ENCODE measurements at regions not wholly inside any gene's neighbourhood (a gene's known extent, or its start where the extent isn't known, plus 50 kb on each side); places are given as distances from the start of the nearest gene placed in this dataset.
"Not testable (repeated sequence)": the region's sequence is repeated elsewhere in the genome, so short reads cannot be mapped to it uniquely, and the experiment has no call there.

- H3K27ac Mint-ChIP-seq (ENCODE audit: unreplicated experiment) = no peak overlapping the region
- H3K36me3 Mint-ChIP-seq (ENCODE audit: unreplicated experiment) = peaks cover 19% of the 10 kb centered on the region
- peaks cover 3% of the 10 kb centered on the region for H3K9me3 Mint-ChIP-seq (ENCODE audit: unreplicated experiment)
- H3K4me1 Mint-ChIP-seq (ENCODE audit: low read depth, unreplicated experiment) = no peaks in the 10 kb centered on the region
- no peak overlapping the region for H3K4me3 Mint-ChIP-seq (ENCODE audit: unreplicated experiment)
- DNase-seq = no peak
- TF ChIP-seq, protein P1, sequence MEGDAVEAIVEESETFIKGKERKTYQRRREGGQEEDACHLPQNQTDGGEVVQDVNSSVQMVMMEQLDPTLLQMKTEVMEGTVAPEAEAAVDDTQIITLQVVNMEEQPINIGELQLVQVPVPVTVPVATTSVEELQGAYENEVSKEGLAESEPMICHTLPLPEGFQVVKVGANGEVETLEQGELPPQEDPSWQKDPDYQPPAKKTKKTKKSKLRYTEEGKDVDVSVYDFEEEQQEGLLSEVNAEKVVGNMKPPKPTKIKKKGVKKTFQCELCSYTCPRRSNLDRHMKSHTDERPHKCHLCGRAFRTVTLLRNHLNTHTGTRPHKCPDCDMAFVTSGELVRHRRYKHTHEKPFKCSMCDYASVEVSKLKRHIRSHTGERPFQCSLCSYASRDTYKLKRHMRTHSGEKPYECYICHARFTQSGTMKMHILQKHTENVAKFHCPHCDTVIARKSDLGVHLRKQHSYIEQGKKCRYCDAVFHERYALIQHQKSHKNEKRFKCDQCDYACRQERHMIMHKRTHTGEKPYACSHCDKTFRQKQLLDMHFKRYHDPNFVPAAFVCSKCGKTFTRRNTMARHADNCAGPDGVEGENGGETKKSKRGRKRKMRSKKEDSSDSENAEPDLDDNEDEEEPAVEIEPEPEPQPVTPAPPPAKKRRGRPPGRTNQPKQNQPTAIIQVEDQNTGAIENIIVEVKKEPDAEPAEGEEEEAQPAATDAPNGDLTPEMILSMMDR (IDR thresholded peaks at IDR 0.05; ENCODE audit: partially characterized antibody, unreplicated experiment) = no peak
- H3K27me3 Mint-ChIP-seq (ENCODE audit: unreplicated experiment) = no peaks in the 10 kb centered on the region
Measured at GRCh38 chr10:125236091-125236490, 75.7 kb upstream of the CTBP2 start.

DNA sequence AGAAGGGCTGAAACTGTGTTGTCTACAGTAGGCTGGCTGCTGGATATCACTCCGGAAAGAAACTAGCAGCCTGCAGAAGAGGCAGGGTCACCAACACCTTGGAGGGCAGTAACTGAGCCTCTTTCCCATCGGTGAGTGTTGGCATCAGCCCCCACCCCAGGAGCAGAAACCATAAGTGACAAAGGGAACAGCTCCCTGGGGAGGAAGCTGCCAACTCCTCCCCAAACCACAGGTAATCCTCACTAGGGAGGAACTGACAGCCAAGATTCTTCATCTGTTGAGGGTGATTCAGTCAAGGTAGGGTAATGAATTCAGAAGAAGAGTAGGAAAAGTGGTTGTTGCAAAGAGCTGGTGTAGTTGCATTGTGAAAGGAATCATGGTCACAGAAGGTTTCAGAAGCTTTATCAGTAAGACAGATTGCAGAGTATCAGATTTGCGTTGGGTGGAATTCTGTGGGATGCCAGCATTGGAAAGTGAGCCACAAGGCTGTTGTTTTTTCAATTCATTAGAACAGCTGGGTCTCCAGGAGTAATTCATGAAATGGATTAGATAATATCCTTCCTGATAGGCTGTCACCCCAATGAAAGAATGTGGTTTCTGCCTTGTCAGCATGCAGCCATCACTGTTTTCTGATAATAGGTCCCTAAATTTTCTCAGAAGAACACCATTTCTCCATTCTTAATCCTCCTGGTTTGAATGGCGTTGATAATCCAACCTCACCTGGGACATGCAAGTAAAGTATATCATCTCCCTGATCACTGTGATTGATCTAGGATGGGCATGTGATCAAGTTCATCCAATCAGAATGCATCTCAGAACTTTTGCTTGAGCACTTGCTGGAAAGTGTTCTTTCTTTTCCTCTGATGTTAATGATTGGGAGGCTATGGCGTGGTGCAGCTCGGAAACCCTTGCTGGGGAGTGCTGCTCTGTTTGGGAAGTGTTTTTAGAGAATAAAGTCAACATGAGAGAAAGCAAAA lies 75.0 kb upstream of the CTBP2 start:
- H3K4me3 Mint-ChIP-seq (ENCODE audit: unreplicated experiment) = no peak overlapping the region
- DNase-seq = no peak
- TF ChIP-seq, protein P1 (IDR thresholded peaks at IDR 0.05; ENCODE audit: partially characterized antibody, unreplicated experiment) = no peak
- no peaks in the 10 kb centered on the region for H3K27me3 Mint-ChIP-seq (ENCODE audit: unreplicated experiment)
- no peaks in the 10 kb centered on the region for H3K4me1 Mint-ChIP-seq (ENCODE audit: low read depth, unreplicated experiment)
- H3K27ac Mint-ChIP-seq (ENCODE audit: unreplicated experiment) = no peak overlapping the region
- H3K9me3 Mint-ChIP-seq (ENCODE audit: unreplicated experiment) = peaks cover 3% of the 10 kb centered on the region
- H3K36me3 Mint-ChIP-seq (ENCODE audit: unreplicated experiment) = peaks cover 19% of the 10 kb centered on the region

- not testable (repeated sequence) for H3K27me3 Mint-ChIP-seq (ENCODE audit: unreplicated experiment); H3K4me1 Mint-ChIP-seq (ENCODE audit: low read depth, unreplicated experiment); DNase-seq; H3K27ac Mint-ChIP-seq (ENCODE audit: unreplicated experiment); H3K9me3 Mint-ChIP-seq (ENCODE audit: unreplicated experiment); H3K4me3 Mint-ChIP-seq (ENCODE audit: unreplicated experiment)
- H3K36me3 Mint-ChIP-seq (ENCODE audit: unreplicated experiment) = peaks cover 19% of the 10 kb centered on the region
Measured at GRCh38 chr10:125234576-125234975, 74.2 kb upstream of the CTBP2 start.

DNA sequence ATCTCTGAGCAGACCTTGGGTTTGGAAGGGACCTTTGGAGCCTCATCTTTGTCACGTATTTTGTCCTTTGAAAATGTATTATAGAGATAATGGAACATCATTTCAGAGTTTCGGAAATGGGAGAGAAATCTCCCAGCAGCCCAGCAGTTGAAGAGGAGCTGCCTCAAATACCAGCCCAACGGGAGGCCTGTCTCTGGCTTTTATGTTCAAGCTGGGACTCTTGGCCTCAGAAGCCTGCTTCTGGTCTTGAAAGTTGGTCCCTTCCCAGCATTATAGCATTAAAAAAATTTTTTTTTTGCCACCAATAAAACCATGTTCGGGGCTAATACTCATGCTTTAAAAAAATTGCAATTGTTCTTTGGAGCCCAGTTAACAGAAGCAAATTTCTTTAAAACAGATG lies 73.4 kb upstream of the CTBP2 start:
- Mint-ChIP-seq H3K27ac (ENCODE audit: unreplicated experiment) (no peak overlapping the region), H3K4me3 (ENCODE audit: unreplicated experiment) (no peak overlapping the region), H3K36me3 (ENCODE audit: unreplicated experiment) (peaks cover 16% of the 10 kb centered on the region), H3K4me1 (ENCODE audit: low read depth, unreplicated experiment) (no peaks in the 10 kb centered on the region), H3K27me3 (ENCODE audit: unreplicated experiment) (no peaks in the 10 kb centered on the region), H3K9me3 (ENCODE audit: unreplicated experiment) (peaks cover 3% of the 10 kb centered on the region)
- TF ChIP-seq, protein P1 (IDR thresholded peaks at IDR 0.05; ENCODE audit: partially characterized antibody, unreplicated experiment) = no peak
- no peak for DNase-seq

- Mint-ChIP-seq H3K27ac (ENCODE audit: unreplicated experiment) (no peak overlapping the region), H3K4me3 (ENCODE audit: unreplicated experiment) (no peak overlapping the region), H3K27me3 (ENCODE audit: unreplicated experiment) (no peaks in the 10 kb centered on the region), H3K36me3 (ENCODE audit: unreplicated experiment) (peaks cover 7% of the 10 kb centered on the region), H3K4me1 (ENCODE audit: low read depth, unreplicated experiment) (no peaks in the 10 kb centered on the region), H3K9me3 (ENCODE audit: unreplicated experiment) (no peaks in the 10 kb centered on the region)
- no peak for DNase-seq
- TF ChIP-seq, protein P1 (IDR thresholded peaks at IDR 0.05; ENCODE audit: partially characterized antibody, unreplicated experiment) = no peak
Measured at GRCh38 chr10:125232841-125233240, 72.5 kb upstream of the CTBP2 start.

Data from glutamatergic neuron (in vitro differentiated cells).